ENCODE measurements at regions not wholly inside any gene's neighbourhood (a gene's known extent, or its start where the extent isn't known, plus 50 kb on each side); places are given as distances from the start of the nearest gene placed in this dataset.

GRCh38 chr11:37527545-37527944, 929.5 kb upstream of the RAG2 start:
- H3K27me3 ChIP-seq (ENCODE audit: control insufficient read depth, insufficient read depth, low read length), result no peaks in the 10 kb centered on the region
- no peaks in the 10 kb centered on the region for H3K36me3 ChIP-seq (ENCODE audit: control insufficient read depth, insufficient read depth, low read length)
- BruUV-seq (replicated peaks), result no TSS peak
- no peak overlapping the region for H3K27ac ChIP-seq (ENCODE audit: low read length)
- H3K4me3 ChIP-seq (ENCODE audit: low read depth in 2 of 2, low read length in 2 of 2), result no peak overlapping the region
- no peaks in the 10 kb centered on the region for H3K4me1 ChIP-seq (ENCODE audit: control insufficient read depth, insufficient read depth, low read length)
- CTCF ChIA-PET, result no interaction called here
- POLR2A ChIA-PET, result no interaction called here
- ATAC-seq, result no peak
- H3K9me3 ChIP-seq (ENCODE audit: control insufficient read depth, insufficient read depth, low read depth, low read length), result peaks cover 3% of the 10 kb centered on the region; the same call in 1 of the 2 replicates
- no peak for TF ChIP-seq TCF7L2 (IDR thresholded peaks at IDR 0.05; ENCODE audit: low read depth, low read length)
- no peak for TF ChIP-seq CTCF (IDR thresholded peaks at IDR 0.05)
- TF ChIP-seq REST (IDR thresholded peaks at IDR 0.05; ENCODE audit: insufficient read depth in 1 of 2, low read depth in 2 of 2, low read length in 1 of 2), result no peak
- no peak for TF ChIP-seq POLR2AphosphoS5 (IDR thresholded peaks at IDR 0.05; ENCODE audit: low read depth, low read length)
- no peak for TF ChIP-seq SIN3A (IDR thresholded peaks at IDR 0.05; ENCODE audit: borderline replicate concordance, insufficient read depth, low read depth, low read length)
- in situ Hi-C loops (cut with HindIII; ENCODE audit: low pct_unique_long_range_greater_than_20kb, low sequenced_read_pairs) (no loop called here), intact Hi-C loops (cut with micrococcal nuclease; ENCODE audit: unreplicated experiment) (no loop called here)
- DNase-seq (ENCODE audit: low read depth, low spot score), result no peak

GRCh38 chr11:37525336-37525735, 927.3 kb upstream of the RAG2 start:
- TF ChIP-seq TCF7L2 (IDR thresholded peaks at IDR 0.05; ENCODE audit: low read depth, low read length) (no peak), POLR2AphosphoS5 (IDR thresholded peaks at IDR 0.05; ENCODE audit: low read depth, low read length) (no peak), SIN3A (IDR thresholded peaks at IDR 0.05; ENCODE audit: borderline replicate concordance, insufficient read depth, low read depth, low read length) (no peak), REST (IDR thresholded peaks at IDR 0.05; ENCODE audit: insufficient read depth in 1 of 2, low read depth in 2 of 2, low read length in 1 of 2) (no peak), CTCF (IDR thresholded peaks at IDR 0.05) (no peak)

More at GRCh38 chr11:37525336-37525735, 927.3 kb upstream of the RAG2 start:
- Histone ChIP-seq H3K9me3 (ENCODE audit: control insufficient read depth, insufficient read depth, low read depth, low read length) (peaks cover 3% of the 10 kb centered on the region; the same call in 1 of the 2 replicates), H3K27ac (ENCODE audit: low read length) (no peak overlapping the region), H3K27me3 (ENCODE audit: control insufficient read depth, insufficient read depth, low read length) (no peaks in the 10 kb centered on the region), H3K4me1 (ENCODE audit: control insufficient read depth, insufficient read depth, low read length) (no peaks in the 10 kb centered on the region), H3K4me3 (ENCODE audit: low read depth in 2 of 2, low read length in 2 of 2) (no peak overlapping the region), H3K36me3 (ENCODE audit: control insufficient read depth, insufficient read depth, low read length) (no peaks in the 10 kb centered on the region)
- ChIA-PET CTCF (no interaction called here), POLR2A (no interaction called here)
- no TSS peak for BruUV-seq (replicated peaks)
- ATAC-seq (no peak), DNase-seq (ENCODE audit: low read depth, low spot score) (no peak)
- intact Hi-C loops (cut with micrococcal nuclease; ENCODE audit: unreplicated experiment), result no loop called here
- in situ Hi-C loops (cut with HindIII; ENCODE audit: low pct_unique_long_range_greater_than_20kb, low sequenced_read_pairs), result no loop called here

Measured in Panc1 (cell line).